GM12878 (cell line): ENCODE measurements at regions not wholly inside any gene's neighbourhood (a gene's known extent, or its start where the extent isn't known, plus 50 kb on each side); places are given as distances from the start of the nearest gene placed in this dataset.

Experiments used
- ASH2L ChIP-seq: fragments of 300-600, 200-600 bp; sonication (generic); IDR thresholded peaks from 2 replicates; pipeline ENCODE4 v1.6.1; 2017; ENCODE audit warnings: low read depth, mild to moderate bottlenecking, borderline replicate concordance
- BCL11A ChIP-seq: IDR thresholded peaks from 2 replicates; pipeline ENCODE4 v1.6.1; 2011; ENCODE audit warnings: low read depth, low read length
- BMI1 ChIP-seq: fragments of 450-650 bp; IDR thresholded peaks from 2 replicates; pipeline ENCODE4 v1.6.1; 2016; ENCODE audit warnings: mild to moderate bottlenecking, moderate library complexity, borderline replicate concordance
- BRCA1 ChIP-seq: IDR thresholded peaks from 2 replicates; pipeline ENCODE4 v1.6.1; 2011; ENCODE audit warnings: low read depth, low read length, improper control_type of control experiment
- CHD2 ChIP-seq: IDR thresholded peaks from 2 replicates; pipeline ENCODE4 v1.6.1; 2011; ENCODE audit warnings: low read depth, low read length, improper control_type of control experiment, borderline replicate concordance
- ESRRA ChIP-seq: IDR thresholded peaks from 2 replicates; pipeline ENCODE4 v1.6.1; 2012; ENCODE audit warnings: mild to moderate bottlenecking, low read length, improper control_type of control experiment
- IRF4 ChIP-seq: IDR thresholded peaks from 2 replicates; pipeline ENCODE4 v1.6.1; 2011; ENCODE audit warnings: low read depth, low read length
- JUND ChIP-seq: IDR thresholded peaks from 2 replicates; pipeline ENCODE4 v1.6.1; 2012; ENCODE audit warnings: low read depth, mild to moderate bottlenecking, low read length, improper control_type of control experiment, moderate library complexity
- NR2F1 ChIP-seq: fragments of 450-650 bp; conservative IDR thresholded peaks from 2 replicates; pipeline ENCODE4 v1.6.1; 2017; ENCODE audit warnings: mild to moderate bottlenecking
- POLR2A ChIP-seq: IDR thresholded peaks from 2 replicates; pipeline ENCODE4 v1.6.1; 2011; ENCODE audit warnings: low read depth, mild to moderate bottlenecking, low read length
- RBBP5 ChIP-seq: fragments of 200-600 bp; sonication (generic); conservative IDR thresholded peaks from 2 replicates; pipeline ENCODE4 v1.6.1; 2016
- SREBF2 ChIP-seq: IDR thresholded peaks from 2 replicates; pipeline ENCODE4 v1.6.1; 2012; ENCODE audit warnings: mild to moderate bottlenecking, low read length
- ZBED1 ChIP-seq: IDR thresholded peaks from 2 replicates; pipeline ENCODE4 v1.6.1; 2016; ENCODE audit warnings: borderline replicate concordance
- ZBTB11 ChIP-seq: fragments of 450-650 bp; formaldehyde crosslinking; IDR thresholded peaks from 2 replicates; pipeline ENCODE4 v1.5.0; 2022; ENCODE audit warnings: mild to moderate bottlenecking, missing genetic modification characterization
- ZNF24 ChIP-seq: fragments of 450-650 bp; IDR thresholded peaks from 2 replicates; pipeline ENCODE4 v1.6.1; 2017; ENCODE audit warnings: antibody characterized with exemption, mild to moderate bottlenecking
- ZNF592 ChIP-seq: fragments of 450-650 bp; IDR thresholded peaks from 2 replicates; pipeline ENCODE4 v1.6.1; 2017; ENCODE audit warnings: mild to moderate bottlenecking, moderate library complexity
- ZNF622 ChIP-seq: fragments of 450-650 bp; IDR thresholded peaks from 2 replicates; pipeline ENCODE4 v1.6.1; 2017; ENCODE audit warnings: mild to moderate bottlenecking, inconsistent platforms

DNA sequence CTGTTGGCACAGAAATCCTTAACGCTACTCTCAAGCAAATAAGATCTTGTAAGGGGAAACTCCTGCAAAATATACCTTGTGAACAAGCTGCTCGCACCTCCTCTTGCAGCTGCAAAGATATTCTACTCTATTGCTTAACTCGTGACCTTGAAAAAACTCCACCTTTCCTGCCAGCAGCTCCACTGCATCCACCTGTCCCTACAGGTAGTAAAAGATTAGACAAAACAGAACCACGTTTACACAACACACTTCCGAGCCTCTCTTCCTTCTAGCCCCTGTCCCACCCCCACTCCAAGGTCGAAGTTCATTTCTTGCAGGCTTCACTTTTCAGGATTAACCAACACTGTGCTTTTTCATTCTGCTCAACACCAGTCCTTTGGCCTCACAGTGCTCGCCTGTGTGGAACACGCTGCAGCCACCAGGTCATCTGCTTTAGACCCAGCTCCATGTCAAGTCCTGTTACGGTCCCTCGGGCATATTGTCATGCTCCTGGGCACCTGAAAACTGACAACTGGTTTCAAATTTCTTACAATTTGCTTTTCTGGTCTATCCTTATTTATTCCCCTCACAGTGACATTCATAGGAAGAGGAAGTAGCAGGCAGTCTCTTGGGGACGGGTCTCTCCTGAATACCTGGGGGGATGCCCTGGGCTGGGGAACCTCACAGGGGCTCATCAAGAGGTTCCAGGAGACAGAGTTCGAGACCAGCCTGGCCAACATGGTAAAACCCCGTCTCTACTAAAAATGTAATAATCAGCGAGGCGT is 165.8 kb upstream of the KLF14 start (continued):
- TF ChIP-seq ZBTB11 (CRISPR knock-in tag) = no peak
- no peak for TF ChIP-seq CHD2
- no peak for TF ChIP-seq JUND
- TF ChIP-seq ZNF24 = no peak
- TF ChIP-seq BCL11A = no peak
- TF ChIP-seq IRF4 = no peak
- 0 out of 2 replicates have a peak, but pooled peaks have one; percentile 10 for TF ChIP-seq NR2F1
- TF ChIP-seq ZNF622 = no peak
- TF ChIP-seq POLR2A = 0 out of 2 replicates have a peak, but pooled peaks have one; percentile 30
- TF ChIP-seq SREBF2 = no peak
- TF ChIP-seq BMI1 = no peak
- TF ChIP-seq RBBP5 = no peak
- no peak for TF ChIP-seq ESRRA
- TF ChIP-seq ZBED1 = no peak
- no peak for TF ChIP-seq ASH2L
- TF ChIP-seq ZNF592 = no peak
- TF ChIP-seq BRCA1 = no peak
